ENCODE measurements at regions not wholly inside any gene's neighbourhood (a gene's known extent, or its start where the extent isn't known, plus 50 kb on each side); places are given as distances from the start of the nearest gene placed in this dataset.
A peak's percentile ranks its signal among the peaks of the same experiment; 100 is the strongest.

- ATAC-seq (ENCODE audit: low read depth in 2 of 2) (no peak), DNase-seq (no peak)
- Mint-ChIP-seq H3K4me1 (no peaks in the 10 kb centered on the region), H3K27ac (peak overlapping the region in 1 of 6 donors; percentile 52), H3K36me3 (no peaks in the 10 kb centered on the region), H3K27me3 (peaks cover 10 to 42% (median 38%) of the 10 kb centered on the region in 3 donors), H3K9me3 (no peaks in the 10 kb centered on the region), H3K4me3 (no peak overlapping the region)
These were observed 193.8 kb downstream of the SNX10 start for GRCh38 chr7:26485367-26485934.

GRCh38 chr7:26486153-26486552, 194.5 kb downstream of the SNX10 start:
- Mint-ChIP-seq H3K27me3 (peaks cover 10 to 48% (median 44%) of the 10 kb centered on the region in 3 donors), H3K36me3 (no peaks in the 10 kb centered on the region), H3K4me3 (no peak overlapping the region), H3K27ac (no peak overlapping the region), H3K9me3 (no peaks in the 10 kb centered on the region), H3K4me1 (no peaks in the 10 kb centered on the region)
- no peak for DNase-seq
- ATAC-seq (ENCODE audit: low read depth in 2 of 2), result no peak

- Mint-ChIP-seq H3K27me3 (peaks cover 17 to 62% (median 61%) of the 10 kb centered on the region in 3 donors), H3K9me3 (no peaks in the 10 kb centered on the region), H3K4me1 (no peaks in the 10 kb centered on the region), H3K36me3 (no peaks in the 10 kb centered on the region), H3K27ac (no peak overlapping the region), H3K4me3 (no peak overlapping the region)
- DNase-seq, result no peak
- ATAC-seq (ENCODE audit: low read depth in 2 of 2), result no peak
These were observed 196.3 kb downstream of the SNX10 start for GRCh38 chr7:26487780-26488515.

GRCh38 chr7:26489391-26489790, 197.7 kb downstream of the SNX10 start:
- no peak for DNase-seq
- peaks cover 17 to 55% (median 50%) of the 10 kb centered on the region in 3 donors for H3K27me3 Mint-ChIP-seq

GRCh38 chr7:26489906-26490639, 198.4 kb downstream of the SNX10 start:
- DNase-seq (no peak), ATAC-seq (ENCODE audit: low read depth in 2 of 2) (no peak)
- peaks cover 17 to 51% (median 43%) of the 10 kb centered on the region in 3 donors for H3K27me3 Mint-ChIP-seq
- no peak overlapping the region for H3K4me3 Mint-ChIP-seq
- H3K36me3 Mint-ChIP-seq, result no peaks in the 10 kb centered on the region
- no peak overlapping the region for H3K27ac Mint-ChIP-seq
- H3K9me3 Mint-ChIP-seq, result no peaks in the 10 kb centered on the region
- H3K4me1 Mint-ChIP-seq, result no peaks in the 10 kb centered on the region

More at GRCh38 chr7:26489391-26489790, 197.7 kb downstream of the SNX10 start:
- Mint-ChIP-seq H3K4me3 (no peak overlapping the region), H3K4me1 (no peaks in the 10 kb centered on the region), H3K9me3 (no peaks in the 10 kb centered on the region), H3K27ac (no peak overlapping the region), H3K36me3 (no peaks in the 10 kb centered on the region)
- ATAC-seq (ENCODE audit: low read depth in 2 of 2), result no peak

- no peaks in the 10 kb centered on the region for H3K4me1 Mint-ChIP-seq
- H3K9me3 Mint-ChIP-seq, result no peaks in the 10 kb centered on the region
- no peak overlapping the region for H3K27ac Mint-ChIP-seq
- H3K4me3 Mint-ChIP-seq, result no peak overlapping the region
- no peaks in the 10 kb centered on the region for H3K36me3 Mint-ChIP-seq
- ATAC-seq (ENCODE audit: low read depth in 2 of 2) (no peak), DNase-seq (no peak)
- peaks cover 17 to 51% (median 41%) of the 10 kb centered on the region in 3 donors for H3K27me3 Mint-ChIP-seq
These were observed 199.3 kb downstream of the SNX10 start for GRCh38 chr7:26490640-26491624.

- no peaks in the 10 kb centered on the region for H3K9me3 Mint-ChIP-seq
- peaks cover 18 to 51% (median 41%) of the 10 kb centered on the region in 3 donors for H3K27me3 Mint-ChIP-seq
- H3K36me3 Mint-ChIP-seq, result no peaks in the 10 kb centered on the region
- DNase-seq (no peak), ATAC-seq (ENCODE audit: low read depth in 2 of 2) (no peak)
- no peak overlapping the region for H3K27ac Mint-ChIP-seq
- no peak overlapping the region for H3K4me3 Mint-ChIP-seq
- H3K4me1 Mint-ChIP-seq, result no peaks in the 10 kb centered on the region
These were observed 201.2 kb downstream of the SNX10 start for GRCh38 chr7:26492816-26493215.

GRCh38 chr7:26493737-26494428, 202.2 kb downstream of the SNX10 start:
- Mint-ChIP-seq H3K4me1 (no peaks in the 10 kb centered on the region), H3K4me3 (no peak overlapping the region), H3K27ac (no peak overlapping the region), H3K27me3 (peaks cover 14 to 41% (median 38%) of the 10 kb centered on the region in 3 donors), H3K9me3 (no peaks in the 10 kb centered on the region), H3K36me3 (no peaks in the 10 kb centered on the region)
- DNase-seq (no peak), ATAC-seq (ENCODE audit: low read depth in 2 of 2) (no peak)

GRCh38 chr7:26495569-26495968, 203.9 kb downstream of the SNX10 start:
- Mint-ChIP-seq H3K9me3 (no peaks in the 10 kb centered on the region), H3K36me3 (no peaks in the 10 kb centered on the region), H3K27ac (no peak overlapping the region), H3K27me3 (peaks cover 14 to 28% (median 23%) of the 10 kb centered on the region in 3 donors), H3K4me3 (no peak overlapping the region), H3K4me1 (no peaks in the 10 kb centered on the region)
- ATAC-seq (ENCODE audit: low read depth in 2 of 2), result no peak
- no peak for DNase-seq

GRCh38 chr7:26497801-26498596, 206.3 kb downstream of the SNX10 start:
- H3K36me3 Mint-ChIP-seq, result no peaks in the 10 kb centered on the region
- no peak overlapping the region for H3K4me3 Mint-ChIP-seq
- H3K27ac Mint-ChIP-seq, result no peak overlapping the region
- no peaks in the 10 kb centered on the region for H3K9me3 Mint-ChIP-seq
- DNase-seq (no peak), ATAC-seq (ENCODE audit: low read depth in 2 of 2) (no peak)
- peaks cover 5 to 10% (median 7%) of the 10 kb centered on the region in 3 donors for H3K27me3 Mint-ChIP-seq
- no peaks in the 10 kb centered on the region for H3K4me1 Mint-ChIP-seq

GRCh38 chr7:26499315-26499897, 207.7 kb downstream of the SNX10 start:
- Mint-ChIP-seq H3K4me1 (no peaks in the 10 kb centered on the region), H3K9me3 (no peaks in the 10 kb centered on the region), H3K4me3 (no peak overlapping the region), H3K36me3 (no peaks in the 10 kb centered on the region), H3K27me3 (peaks cover 17 to 19% (median 18%) of the 10 kb centered on the region in 3 donors), H3K27ac (no peak overlapping the region)
- ATAC-seq (ENCODE audit: low read depth in 2 of 2), result no peak
- no peak for DNase-seq

Data from naive B cell (primary cell).